ENCODE measurements at regions not wholly inside any gene's neighbourhood (a gene's known extent, or its start where the extent isn't known, plus 50 kb on each side); places are given as distances from the start of the nearest gene placed in this dataset.

- TF ChIP-seq CTCF (IDR thresholded peaks at IDR 0.05 in 4 of 5, conservative IDR thresholded peaks at IDR 0.05 in 1 of 5) (no peak), POLR2A (IDR thresholded peaks at IDR 0.05) (no peak)
Measured at GRCh38 chr2:53087874-53088461, 679.6 kb upstream of the CHAC2 start.

All from gastrocnemius medialis (tissue), 4 donors.